C4-2B (cell line): ENCODE measurements at regions not wholly inside any gene's neighbourhood (a gene's known extent, or its start where the extent isn't known, plus 50 kb on each side); places are given as distances from the start of the nearest gene placed in this dataset.

Experiments used
- ZFX ChIP-seq: fragments of 450-650 bp; IDR thresholded peaks from 2 replicates; pipeline ENCODE4 v1.6.1; 2017
- TF ChIP-seq, protein P1 (sequence below): fragments of 450-650 bp; conservative IDR thresholded peaks from 2 replicates; pipeline ENCODE4 v1.5.1; 2017; ENCODE audit warnings: mild to moderate bottlenecking

DNA sequence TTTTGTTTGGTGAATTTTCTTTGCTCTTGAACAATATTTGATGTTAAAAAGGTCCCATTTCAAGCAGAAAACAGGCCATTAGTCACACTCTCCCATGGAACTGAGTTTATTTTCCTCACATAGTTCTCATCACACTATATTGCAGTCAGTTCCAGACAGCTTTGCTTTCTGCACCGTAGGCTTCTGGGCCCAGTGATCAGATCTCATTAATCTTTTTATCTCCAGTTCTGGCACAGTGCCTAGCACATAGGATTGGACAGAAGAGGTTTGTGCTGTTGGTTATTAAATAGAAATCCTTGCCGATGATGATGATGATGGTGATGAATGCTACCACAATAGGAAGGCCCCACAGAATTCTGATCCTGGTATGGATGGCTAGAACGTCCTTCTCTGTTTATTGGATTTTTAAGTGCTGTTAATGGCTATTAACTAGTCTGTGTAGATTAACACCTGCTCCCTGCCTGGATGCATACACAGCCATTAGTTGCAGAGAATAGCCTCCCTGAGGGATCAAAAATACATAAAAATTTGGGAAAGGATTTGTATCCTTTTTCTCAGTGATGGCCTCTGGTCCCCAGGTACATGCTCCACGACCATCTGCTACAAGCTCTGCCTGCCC lies 52.0 kb upstream of the NTRK2 start:
- TF ChIP-seq, protein P1, sequence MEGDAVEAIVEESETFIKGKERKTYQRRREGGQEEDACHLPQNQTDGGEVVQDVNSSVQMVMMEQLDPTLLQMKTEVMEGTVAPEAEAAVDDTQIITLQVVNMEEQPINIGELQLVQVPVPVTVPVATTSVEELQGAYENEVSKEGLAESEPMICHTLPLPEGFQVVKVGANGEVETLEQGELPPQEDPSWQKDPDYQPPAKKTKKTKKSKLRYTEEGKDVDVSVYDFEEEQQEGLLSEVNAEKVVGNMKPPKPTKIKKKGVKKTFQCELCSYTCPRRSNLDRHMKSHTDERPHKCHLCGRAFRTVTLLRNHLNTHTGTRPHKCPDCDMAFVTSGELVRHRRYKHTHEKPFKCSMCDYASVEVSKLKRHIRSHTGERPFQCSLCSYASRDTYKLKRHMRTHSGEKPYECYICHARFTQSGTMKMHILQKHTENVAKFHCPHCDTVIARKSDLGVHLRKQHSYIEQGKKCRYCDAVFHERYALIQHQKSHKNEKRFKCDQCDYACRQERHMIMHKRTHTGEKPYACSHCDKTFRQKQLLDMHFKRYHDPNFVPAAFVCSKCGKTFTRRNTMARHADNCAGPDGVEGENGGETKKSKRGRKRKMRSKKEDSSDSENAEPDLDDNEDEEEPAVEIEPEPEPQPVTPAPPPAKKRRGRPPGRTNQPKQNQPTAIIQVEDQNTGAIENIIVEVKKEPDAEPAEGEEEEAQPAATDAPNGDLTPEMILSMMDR: no peak
- TF ChIP-seq ZFX: no peak
